NK-92 treated with Interleukin-12 subunit alpha and Interleukin-12 subunit beta, amount 100 ng/mL, for 24 hours (cell line): ENCODE measurements at regions not wholly inside any gene's neighbourhood (a gene's known extent, or its start where the extent isn't known, plus 50 kb on each side); places are given as distances from the start of the nearest gene placed in this dataset.
"Not testable (repeated sequence)": the region's sequence is repeated elsewhere in the genome, so short reads cannot be mapped to it uniquely, and the experiment has no call there.

Experiments
- DNase-seq: peaks from one replicate; lab custom pipeline; 2025; lab: John Stamatoyannopoulos, UW

DNA sequence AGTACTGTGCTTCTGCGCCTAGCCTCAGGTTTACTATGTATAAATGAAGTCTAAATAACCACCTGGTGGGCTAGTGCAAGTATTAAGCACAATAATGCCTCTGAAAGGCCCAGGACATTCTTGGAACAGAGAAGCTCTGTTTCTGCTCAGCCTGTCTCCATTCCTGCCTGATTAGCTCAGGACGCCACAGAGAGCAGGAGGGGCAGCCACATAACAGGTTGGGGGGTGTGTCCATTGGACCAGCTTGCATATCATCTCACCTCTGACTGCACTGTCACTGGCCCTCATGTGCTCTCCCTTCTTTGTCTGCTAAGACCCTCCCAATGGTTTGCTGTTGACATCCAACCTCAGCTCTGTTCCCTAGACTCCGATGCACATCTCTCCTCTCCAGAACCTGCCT is 52.8 kb upstream of the IKZF1 start:
- DNase-seq = no peak

DNA sequence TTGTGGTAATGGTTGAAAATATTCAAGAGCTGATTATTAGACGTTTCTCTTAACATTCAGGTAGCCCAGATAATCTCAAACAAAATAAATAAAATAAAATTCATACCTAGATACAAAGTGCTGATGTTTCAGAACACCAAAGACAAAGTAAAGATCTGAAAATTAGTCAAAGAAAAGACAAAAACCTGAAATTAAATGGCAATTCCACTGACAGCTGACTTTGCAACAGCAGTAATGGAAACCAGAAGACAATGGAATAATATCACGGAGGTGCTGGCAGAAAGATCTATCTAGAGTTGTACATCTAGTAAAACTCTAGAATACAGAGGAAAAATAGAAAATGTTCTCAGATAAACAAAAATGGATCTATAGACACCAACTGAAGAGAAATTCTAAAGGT is 58.0 kb upstream of the IKZF1 start:
- DNase-seq = no peak

DNA sequence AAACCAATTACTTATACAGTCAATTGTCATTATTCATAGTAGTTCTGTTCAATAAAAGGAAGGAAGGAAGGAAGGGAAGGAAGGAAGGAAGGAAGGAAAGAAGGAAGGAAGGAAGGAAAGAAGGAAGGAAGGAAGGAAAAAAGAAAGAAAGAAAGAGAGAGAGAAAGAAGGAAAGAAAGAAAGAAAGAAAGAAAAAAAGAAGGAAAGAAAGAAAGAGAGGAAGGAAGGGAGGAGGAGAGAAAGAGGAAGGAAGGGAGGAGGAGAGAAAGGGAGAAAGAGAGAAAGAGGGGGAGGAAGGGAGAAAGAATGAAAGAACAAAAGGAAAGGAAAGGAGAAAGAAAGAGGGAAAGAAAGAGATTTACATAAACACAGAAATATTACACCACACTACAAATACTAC is 62.4 kb upstream of the IKZF1 start:
- not testable (repeated sequence) for DNase-seq

DNA sequence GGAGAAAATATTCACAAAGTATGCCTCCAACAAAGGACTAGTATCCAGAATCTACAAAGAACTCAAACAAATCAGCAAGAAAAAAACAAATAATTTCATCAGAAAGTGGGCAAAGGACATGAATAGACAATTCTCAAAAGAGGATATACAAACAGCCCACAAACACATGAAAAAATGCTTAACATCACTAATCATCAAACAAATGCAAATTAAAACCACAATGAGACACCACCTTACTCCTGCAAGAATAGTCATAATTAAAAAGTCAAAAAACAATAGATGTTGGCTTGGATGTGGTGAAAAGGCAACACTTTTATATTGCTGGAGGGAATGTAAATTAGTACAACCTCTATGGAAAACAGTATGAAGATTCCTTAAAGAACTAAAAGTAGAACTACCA is 63.8 kb upstream of the IKZF1 start:
- DNase-seq = not testable (repeated sequence)

DNA sequence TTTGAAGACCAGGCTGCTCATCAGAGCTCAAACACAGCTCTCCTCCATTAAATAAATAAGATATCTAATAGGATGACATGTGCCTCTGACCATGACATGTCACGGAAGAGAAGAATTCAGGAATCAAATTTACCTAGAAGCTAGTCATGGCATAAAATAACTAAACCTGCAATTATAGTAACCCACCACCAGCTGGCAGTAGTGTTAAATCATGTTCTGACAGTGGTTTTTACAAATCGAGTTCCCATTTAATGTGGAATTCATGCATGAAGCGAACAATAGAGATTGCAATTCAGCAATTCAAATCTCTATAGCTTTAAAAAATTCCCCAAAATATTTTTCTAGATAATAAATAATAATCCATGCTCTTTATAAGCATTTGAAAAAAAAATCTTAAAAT is 74.6 kb upstream of the IKZF1 start:
- DNase-seq = no peak

DNA sequence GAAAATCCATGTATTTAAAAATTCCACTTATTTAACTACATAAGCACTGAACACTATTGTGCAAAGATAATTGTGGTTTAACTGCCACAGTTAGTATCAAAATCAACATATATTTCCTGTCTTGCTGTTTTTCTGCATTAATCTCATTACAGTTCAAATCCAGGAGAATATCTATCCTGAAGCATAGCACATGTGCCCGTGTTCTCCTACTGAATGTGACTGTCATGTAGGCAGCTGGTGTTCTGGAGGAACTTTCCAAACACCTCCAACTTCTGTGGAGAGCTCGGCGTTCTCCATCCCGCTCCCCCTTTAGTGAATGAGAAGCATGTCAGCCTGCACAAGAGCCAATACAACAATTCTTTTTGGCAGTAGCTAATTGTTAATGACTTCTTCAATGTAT is 76.4 kb upstream of the IKZF1 start:
- DNase-seq = no peak

DNA sequence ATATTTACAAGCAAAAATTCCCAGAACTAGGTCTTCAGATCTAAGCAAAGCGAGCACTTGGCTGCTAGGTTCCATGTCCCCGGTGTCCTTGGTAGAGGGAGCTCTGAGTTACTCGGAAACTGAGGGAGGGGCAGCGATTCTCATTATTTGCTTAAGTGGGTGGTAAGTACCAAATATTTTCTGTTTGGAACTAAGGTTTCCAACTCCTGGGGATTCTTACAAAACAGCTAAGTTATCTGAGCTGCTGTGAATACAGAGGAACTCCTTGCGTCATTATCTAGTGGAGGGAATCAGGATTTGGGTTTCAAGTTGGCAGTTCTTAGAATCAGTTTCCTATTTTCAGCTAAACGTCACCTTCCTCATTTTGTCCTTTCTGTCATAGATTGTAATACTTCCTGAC is 76.8 kb upstream of the IKZF1 start:
- no peak for DNase-seq

DNA sequence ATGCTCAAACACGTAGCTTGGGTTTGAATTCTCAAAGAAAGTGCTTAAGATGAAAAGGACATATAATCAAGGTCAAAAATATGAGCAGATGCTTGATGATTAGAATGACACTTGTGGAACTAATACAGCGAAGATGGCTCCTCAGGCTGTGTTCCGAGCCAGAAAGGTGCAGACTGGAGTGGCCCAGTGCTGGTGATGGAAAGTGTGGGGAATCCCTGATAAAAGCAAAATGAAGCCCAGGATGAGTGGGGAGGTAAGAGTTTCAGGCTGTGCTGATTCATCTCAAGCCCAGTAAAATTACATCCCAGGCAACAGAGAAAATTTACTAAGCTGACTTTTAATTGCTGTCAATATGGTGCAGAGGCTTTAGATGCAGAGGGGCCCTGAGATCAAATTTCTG is 77.8 kb upstream of the IKZF1 start:
- no peak for DNase-seq

DNA sequence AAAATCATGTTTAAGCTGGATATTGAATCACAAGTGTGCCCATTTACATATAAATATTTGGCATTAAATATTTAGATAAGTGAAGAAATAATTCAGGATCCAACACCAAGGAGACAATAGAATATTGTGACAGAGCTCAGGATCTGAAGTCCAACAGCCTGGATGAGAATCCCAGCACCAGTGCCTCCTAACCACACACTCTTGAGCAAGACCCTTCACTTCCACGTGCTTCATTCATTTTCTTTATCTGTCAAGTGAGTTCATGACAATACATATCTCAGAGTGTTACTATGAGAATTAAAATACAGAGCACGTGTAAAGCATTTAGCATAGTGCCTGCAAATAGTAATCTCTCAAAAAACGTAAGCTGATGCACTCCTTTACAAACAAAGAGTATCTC is 78.4 kb upstream of the IKZF1 start:
- DNase-seq = no peak

DNA sequence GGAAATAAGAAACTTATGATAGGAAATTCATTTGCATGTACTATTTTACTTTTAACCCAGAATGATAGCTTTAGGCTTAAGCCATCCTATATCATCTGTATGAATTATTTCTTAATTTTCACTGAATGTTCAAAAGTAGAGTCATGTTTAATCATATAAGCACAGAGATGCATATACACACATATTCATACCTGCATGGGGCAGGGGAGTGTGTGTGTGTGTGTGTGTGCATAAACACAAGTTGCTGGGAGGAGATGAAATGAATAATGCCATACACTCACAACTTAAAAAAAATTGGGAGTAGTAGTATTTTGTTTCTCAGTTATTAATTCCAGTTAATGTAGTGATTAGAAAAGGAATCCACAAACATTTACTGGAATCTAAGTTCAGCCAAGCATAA is 83.1 kb upstream of the IKZF1 start:
- DNase-seq = no peak

DNA sequence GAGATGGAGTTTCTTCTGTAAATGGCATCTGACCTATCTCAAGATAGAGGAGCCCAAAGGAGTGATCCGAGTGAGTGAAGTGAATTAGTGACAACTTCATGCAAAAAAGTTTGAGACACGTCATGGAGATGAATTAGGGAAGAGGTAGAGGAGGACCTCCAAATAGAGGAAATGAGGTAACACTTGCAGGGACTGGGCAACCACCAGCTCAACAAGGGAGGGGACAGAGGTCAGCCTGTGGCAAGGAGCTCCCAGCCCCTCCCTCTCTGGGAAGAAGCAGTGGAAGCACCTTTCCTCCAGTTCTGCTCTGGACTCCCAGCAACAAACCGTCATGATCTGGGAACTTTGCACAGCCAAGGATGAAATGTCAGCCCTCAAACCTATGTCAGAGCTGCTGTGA is 83.5 kb upstream of the IKZF1 start:
- DNase-seq = no peak

DNA sequence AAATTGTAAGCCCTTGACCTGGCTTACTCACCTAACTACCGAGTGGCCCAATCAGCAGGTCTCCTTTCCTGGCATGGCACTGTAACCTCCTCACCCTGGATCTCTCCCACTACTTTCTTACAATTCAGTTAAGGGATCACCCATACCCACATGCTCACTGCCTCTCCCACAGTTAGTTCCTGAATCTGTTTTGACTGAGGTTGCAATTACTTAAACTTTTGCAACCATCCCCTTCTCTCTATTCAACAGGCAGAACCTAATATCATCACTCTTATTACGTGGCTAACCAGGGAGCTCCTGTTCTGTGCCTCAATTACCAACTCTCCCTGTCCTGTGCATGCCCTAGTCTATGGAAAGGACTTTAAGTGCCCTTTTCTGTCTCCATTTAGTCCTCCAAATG is 84.2 kb upstream of the IKZF1 start:
- DNase-seq = no peak

DNA sequence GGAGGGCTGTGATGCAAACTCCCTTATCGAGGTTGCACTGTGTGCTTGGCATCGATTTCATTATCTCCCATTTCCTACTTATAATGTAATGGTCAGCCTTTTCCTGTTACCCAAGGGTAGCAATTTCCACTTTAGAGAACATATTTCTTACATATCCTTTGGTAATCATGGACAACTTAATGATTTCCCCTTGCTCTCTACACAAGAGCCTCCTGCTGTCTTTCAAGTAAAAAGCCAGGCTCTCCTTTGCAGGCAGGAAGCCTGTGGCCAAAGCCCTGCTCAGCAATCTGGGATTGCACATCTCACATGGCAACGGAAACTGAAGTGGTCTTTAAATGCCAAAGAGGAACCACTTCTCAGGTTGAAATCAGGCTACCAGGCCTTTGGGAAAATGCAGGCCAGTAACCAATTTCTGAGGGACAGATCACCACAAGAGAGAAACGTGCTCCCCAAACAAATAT is 86.7 kb upstream of the IKZF1 start:
- no peak for DNase-seq

DNA sequence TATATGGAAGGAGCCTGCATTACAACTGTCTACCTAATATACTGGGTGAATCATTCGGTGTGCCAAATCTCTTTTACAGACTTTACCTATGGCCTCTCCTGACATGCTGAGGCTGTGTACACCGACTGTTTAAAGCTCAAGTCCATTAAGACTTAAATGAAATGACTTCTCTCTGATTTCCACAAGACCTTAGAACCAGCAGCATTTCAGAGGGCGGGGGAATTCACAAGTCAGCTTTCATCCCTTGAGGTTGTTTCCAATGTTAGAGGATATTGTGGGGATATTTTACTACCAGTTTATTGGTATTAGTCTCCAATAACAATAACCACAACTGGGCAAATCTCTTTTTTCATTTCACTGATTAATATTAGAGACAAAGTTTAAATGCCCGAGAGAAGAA is 87.1 kb upstream of the IKZF1 start:
- DNase-seq = no peak

DNA sequence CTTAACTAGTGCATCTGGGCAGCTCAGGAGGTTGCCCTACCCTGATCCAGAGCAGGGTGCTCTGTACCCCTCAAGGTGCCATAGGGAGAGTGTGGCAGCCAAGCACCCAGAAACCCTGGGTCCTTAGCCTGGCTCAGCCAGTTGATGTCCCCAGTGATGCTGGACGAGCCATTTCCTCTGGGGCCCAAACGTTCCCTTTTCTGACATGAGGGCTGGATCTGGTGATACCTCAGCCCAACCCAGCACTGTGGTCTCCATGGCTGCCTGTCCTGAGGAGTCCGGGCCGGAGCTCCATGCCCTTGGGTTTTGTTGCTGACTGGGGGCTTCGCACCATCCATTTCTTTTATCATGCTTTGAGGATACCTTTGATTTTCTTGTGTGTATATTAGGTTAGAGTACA is 87.9 kb upstream of the IKZF1 start:
- no peak for DNase-seq

DNA sequence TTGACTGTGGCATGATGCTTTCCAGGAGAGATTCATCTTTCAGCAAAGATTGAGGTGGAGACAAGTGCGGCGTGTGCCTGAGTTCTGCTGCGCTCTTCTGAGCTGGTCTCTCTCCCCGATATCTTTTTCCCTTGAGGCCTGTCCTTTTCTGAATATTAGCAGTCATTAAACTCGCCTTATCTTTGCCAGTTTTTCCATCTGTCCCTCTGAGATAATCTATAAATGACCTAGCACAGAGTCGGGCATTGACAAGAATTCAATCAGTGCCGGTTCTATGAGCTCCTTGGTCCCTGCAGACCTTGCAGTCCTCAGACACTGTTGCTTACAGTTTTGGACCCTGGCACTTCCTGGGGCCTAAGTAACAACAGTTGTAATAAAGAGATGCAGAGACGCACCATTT is 89.7 kb upstream of the IKZF1 start:
- no peak for DNase-seq

DNA sequence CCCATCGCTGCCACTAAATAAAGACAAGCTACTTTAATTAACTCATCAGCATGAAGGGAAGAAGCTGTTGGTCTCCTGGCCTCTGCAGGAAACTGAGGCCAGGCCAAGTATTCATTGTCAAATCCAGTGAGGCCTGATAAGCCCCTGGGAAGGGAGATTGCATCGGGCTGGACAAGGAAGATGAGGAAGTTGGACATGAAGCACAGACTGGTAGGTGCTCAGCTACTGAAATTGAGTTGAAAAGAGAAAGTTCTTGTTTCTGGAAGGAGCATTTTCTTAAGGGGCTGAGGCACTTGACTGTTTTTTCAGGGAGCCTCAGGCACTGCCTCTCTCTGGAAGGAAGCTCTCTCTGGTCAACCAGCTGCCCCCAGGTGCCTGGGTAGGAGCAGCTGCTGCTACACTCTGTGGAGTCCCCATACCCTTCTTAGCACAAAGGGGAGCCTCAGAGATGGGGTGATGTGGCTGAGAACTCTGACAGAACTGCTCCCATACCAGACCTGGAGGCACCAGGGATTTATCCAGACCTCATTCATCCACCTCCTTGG is 90.3 kb upstream of the IKZF1 start:
- no peak for DNase-seq

DNA sequence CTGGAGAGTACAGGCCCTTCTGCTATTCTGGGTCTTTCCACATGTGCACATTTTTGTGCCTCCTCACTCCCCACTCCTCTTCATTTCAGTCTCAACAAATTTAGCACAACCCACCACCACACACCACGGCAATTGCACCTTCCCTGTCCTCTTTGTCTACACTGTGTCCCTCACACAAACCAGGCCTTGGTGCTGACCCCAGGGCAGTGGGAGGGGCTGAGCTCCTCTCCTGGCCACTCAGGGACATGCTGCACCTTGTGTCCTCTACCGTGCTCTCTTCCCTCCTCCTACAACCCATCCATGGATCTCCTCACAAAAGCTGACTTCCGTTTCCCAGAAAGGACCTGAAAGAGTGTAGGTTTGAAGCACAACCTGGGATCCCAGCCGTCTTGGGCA is 90.9 kb upstream of the IKZF1 start:
- no peak for DNase-seq

DNA sequence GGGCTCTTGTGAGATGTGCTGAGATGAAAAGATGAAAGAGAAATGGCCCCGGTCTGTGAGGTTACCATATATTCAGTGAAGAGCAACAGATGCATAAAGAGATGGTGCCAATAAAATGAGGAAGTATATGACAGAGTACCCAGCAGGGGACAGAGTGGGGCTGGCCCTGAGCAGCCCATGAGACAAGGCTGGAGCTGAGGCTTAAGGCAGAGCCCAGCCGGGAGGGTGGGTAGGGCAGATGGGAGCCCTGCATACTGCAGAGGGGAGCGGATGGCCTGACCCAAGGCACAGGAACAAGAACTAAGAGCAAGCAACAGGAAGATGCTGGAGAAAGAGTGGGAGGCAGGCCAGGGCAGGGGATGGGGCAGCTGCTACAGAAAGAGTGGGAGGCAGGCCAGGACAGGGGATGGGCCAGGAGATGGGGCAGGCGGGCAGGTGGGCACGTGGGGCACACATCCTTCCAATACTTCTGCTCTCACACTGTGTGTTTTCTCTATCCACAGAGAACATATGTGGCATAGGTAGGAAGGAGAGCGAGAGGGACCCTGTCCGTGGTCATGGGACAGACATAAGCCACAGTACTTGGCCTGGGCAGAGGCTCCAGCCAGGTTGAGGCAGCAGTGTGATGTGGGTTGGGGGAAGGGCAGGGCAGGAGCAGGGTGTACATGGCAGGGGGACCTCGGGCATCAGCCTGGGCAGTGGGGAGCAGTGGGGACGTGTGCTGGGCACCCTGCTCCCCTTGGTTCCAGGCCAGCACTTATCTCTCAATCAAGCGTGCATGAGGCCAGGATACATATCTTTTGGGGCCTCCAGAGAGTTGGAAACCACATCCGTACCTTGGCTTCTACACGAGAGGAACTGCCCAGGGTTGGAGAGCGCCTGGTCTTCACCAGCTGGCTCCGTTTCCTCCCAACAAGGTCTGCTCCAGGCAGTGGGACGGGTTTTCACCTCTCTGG is 91.6 kb upstream of the IKZF1 start:
- no peak for DNase-seq

DNA sequence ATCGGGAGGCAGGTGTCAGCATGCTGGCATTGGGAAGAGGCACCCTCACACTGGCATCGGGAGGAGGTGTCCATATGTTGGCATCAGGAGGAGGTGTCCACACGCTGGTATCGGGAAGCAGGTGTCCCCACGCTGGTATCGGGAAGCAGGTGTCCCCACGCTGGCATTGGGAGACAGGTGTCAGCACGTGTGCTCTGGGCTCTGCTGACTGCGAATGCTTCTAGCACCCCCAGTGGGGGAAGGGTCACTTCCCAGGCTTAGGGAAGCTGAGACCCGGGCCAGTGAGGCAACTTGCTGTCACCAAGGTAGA is 92.5 kb upstream of the IKZF1 start:
- DNase-seq = no peak

DNA sequence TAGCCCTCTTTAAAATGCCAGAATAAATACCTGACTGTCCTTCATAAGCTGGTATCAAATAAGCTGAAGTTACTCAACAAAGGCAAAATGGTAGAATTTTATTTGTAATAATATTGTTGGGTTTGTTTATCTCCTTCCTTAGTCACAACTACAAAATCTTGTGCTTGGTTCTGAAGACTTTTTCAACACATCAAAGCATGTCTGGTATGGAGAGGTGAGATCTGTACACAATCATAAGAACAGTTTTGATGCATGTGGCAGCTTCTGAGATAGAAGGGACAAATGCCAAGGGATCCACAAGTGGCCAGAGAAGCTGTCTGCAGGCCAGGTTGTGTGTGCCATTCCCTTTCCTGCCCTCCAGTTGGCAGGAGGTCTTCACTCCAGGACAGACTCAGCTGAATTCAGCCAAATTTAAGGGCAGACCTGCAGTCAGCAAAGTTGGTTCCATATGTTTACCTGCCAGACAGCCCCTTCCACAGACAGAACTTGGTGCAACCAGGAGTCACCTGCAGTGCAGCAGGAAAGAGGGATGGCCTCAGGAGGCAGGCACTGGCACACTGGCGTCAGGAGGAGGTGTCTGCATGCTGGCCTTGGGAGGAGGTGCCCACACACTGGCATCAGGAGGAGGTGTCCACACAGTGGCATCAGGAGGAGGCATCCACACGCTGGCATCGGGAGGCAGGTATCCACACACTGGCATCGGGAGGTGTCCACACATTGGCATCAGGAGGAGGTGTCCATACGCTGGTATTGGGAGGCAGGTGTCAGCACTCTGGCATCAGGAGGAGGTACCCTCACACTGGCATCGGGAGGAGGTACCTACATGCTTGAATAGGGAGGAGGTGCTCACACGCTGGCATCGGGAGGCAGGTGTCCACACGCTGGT is 93.1 kb upstream of the IKZF1 start:
- DNase-seq = no peak

DNA sequence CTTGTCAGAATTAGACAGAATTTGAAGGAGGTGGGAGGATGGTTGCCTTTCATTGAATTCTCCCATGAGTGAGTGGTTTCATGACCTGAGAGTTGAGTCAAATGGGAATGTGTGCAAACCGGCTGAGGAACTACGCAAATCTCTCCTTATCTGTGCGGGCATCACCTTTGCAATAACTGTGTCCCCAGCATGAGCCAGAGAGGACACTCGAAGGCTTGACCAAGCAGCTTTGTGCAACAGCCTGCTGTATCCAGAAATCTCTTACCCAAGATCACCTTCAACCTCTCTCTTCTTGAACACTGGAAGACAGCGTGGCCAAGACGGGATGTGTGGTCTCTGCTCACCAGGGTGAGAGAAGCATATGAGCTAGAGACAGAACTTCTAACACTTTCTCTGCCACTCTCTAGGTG is 93.8 kb upstream of the IKZF1 start:
- DNase-seq = no peak
